Neural cell (in vitro differentiated cells): ENCODE measurements at regions not wholly inside any gene's neighbourhood (a gene's known extent, or its start where the extent isn't known, plus 50 kb on each side); places are given as distances from the start of the nearest gene placed in this dataset.

Experiments used
- CTCF ChIP-seq: fragments of 450-650 bp; IDR thresholded peaks from 2 replicates; pipeline ENCODE4 v1.5.1; 2014; ENCODE audit warnings: antibody characterized with exemption, mild to moderate bottlenecking, moderate library complexity; ENCODE audit not compliant: poor library complexity, severe bottlenecking
- EZH2 ChIP-seq: fragments of 200-600, 300-800 bp; shearing (Covaris generic), sonication (generic); IDR thresholded peaks from 2 replicates; pipeline ENCODE4 v1.6.1; 2014; ENCODE audit warnings: antibody characterized with exemption, low read length, borderline replicate concordance, mild to moderate bottlenecking; ENCODE audit not compliant: insufficient read depth, poor library complexity, severe bottlenecking

- TF ChIP-seq CTCF (no peak), EZH2 (no peak)
Observed at GRCh38 chr10:62654966-62655336, 149.6 kb upstream of the ADO start.
